Body of pancreas (tissue), 4 donors: ENCODE measurements at regions not wholly inside any gene's neighbourhood (a gene's known extent, or its start where the extent isn't known, plus 50 kb on each side); places are given as distances from the start of the nearest gene placed in this dataset.

Experiments
- ATAC-seq: fragments of 150-250 bp; one replicate; pipeline ENCODE4 v1.9.1; 2016
- DNase-seq, 4 donors: peaks; one replicate each; pipeline ENCODE4 v3.0.0-alpha.2; 2019
- H3K27ac ChIP-seq, 4 donors: fragments of 200-600 bp; sonication (generic); 1 replicate in 3 of 4; 2 replicates in 1 of 4; pipeline versions ENCODE4 v1.5.1 to v1.6.1; 2016 to 2019; ENCODE audit warnings: mild to moderate bottlenecking in 1 of 4, mixed read lengths in 1 of 4, moderate library complexity in 1 of 4
- H3K27me3 ChIP-seq, 2 donors: fragments of 200-600 bp; sonication (generic); one replicate each; pipeline ENCODE4 v1.6.0; 2016; ENCODE audit warnings: mild to moderate bottlenecking in 1 of 2
- H3K36me3 ChIP-seq, 2 donors: fragments of 200-600 bp; sonication (generic); replicated peaks in 1 of 2; 2 replicates each; pipeline ENCODE4 v1.5.1; 2016; ENCODE audit warnings: low read depth in 2 of 2; ENCODE audit not compliant: insufficient read depth in 1 of 2
- H3K4me1 ChIP-seq: fragments of 200-600 bp; sonication (generic); one replicate; pipeline ENCODE4 v1.6.0; 2016
- H3K4me3 ChIP-seq, 2 donors: fragments of 200-600 bp; sonication (generic); 1 replicate in 1 of 2; 2 replicates in 1 of 2; pipeline ENCODE4 v1.5.1; 2016 to 2019
- H3K9me3 ChIP-seq, 3 donors: fragments of 200-600 bp; sonication (generic); 1 replicate in 2 of 3; 2 replicates in 1 of 3; pipeline ENCODE4 v1.5.1; 2016
- CTCF ChIP-seq, 7 experiments: fragments of 450-650 bp in 4 of 7; fragments of 200-600 bp in 3 of 7; sonication (generic) in 3 of 7; IDR thresholded peaks; one replicate each; pipeline ENCODE4 v1.5.1; 2016 to 2019; ENCODE audit warnings: antibody characterized with exemption in 7 of 7
- POLR2A ChIP-seq, 3 donors: fragments of 450-650 bp; IDR thresholded peaks; one replicate each; pipeline ENCODE4 v1.6.1; 2016; ENCODE audit warnings: antibody characterized with exemption in 3 of 3, mild to moderate bottlenecking in 2 of 3
- WGBS, 2 donors: methylation state at CpG; one replicate each; pipeline ENCODE4 v1.1.5; 2017; 5-methylcytosine and 5-hydroxymethylcytosine counted together
- intact Hi-C: fragments of 100-400 bp; cut with DNase I; formaldehyde crosslinking; loops from one replicate; pipeline ENCODE4 v1.15.1; 2023

DNA sequence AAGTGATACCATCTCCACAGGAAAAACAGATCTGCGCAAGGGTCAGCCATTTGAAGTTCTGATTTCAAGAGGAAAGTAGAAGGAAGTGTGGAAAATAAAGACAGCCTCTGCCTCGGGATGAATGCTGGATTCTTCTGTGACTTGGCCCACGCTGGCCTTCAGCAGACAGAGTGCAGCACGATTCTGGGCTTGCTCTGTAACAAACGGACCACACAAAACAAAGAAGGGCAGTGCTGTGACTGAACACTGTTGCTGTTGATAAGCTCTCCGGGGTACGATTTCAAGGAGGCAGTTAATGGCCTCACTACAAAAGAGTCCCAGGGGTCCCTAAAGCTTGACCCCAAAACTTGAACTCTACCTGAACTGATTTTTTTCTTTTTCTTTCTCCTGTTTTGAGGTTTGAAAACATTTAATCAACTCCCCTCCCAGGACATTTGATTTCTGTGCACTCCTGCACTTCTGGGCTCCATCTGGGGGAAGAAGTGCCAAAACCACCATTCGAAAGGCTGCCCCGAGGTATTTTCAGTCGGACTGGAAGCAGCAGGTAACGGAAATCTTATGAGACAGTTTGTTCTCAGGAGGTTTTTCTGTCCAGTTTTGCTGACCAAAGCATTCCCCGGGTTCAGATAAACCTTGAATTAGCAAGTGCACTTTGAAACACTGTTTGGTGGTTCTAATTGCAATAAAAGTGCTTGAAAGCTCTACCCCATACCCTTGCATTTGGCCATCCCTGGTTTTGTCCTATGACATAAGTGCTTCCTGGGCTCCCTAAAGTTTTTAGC lies 189.6 kb downstream of the MYLK4 start:
- intact Hi-C loops = no loop called here
- DNase-seq (no peak), ATAC-seq (no peak)
- Histone ChIP-seq H3K36me3 (no peaks in the 10 kb centered on the region), H3K27ac (no peak overlapping the region), H3K27me3 (no peaks in the 10 kb centered on the region), H3K9me3 (no peaks in the 10 kb centered on the region), H3K4me3 (no peak overlapping the region), H3K4me1 (no peaks in the 10 kb centered on the region)
- TF ChIP-seq CTCF (IDR thresholded peaks at IDR 0.05) (no peak), POLR2A (IDR thresholded peaks at IDR 0.05) (no peak)
- WGBS, 2 donors = 72 to 74% methylated on average over 12 of the region's 12 CpGs

DNA sequence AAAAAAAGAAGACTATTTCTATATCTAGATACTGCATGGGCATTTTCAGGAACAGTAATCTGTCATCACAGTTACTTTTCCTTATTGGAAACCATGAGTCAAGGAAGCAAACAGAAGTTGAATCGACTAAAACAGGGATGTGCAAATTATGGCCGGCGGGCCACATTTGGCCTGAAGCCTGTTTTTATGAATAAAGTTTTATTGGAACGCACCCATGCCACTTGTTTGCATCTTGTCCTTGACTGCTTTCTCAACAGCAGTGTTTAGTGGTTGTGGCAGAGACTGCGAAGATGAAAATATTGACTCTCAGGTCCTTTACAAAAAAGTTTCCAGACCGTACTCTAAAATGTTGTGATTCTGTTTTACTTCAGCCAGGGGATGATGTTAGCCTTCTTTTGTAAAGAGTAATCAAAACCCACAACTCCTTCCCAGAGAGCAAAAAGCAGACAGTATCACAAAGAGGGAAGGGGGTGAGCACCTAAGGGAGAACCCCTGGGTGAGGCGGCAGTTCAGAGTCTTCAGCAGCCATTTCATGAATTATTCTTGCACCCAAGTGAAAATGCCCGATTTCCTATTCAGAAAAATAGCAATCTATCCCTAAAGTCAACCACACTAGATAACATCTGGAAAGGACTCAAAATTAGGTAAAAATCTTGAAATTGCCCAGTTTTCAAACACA lies 190.4 kb downstream of the MYLK4 start:
- Histone ChIP-seq H3K9me3 (no peaks in the 10 kb centered on the region), H3K4me3 (no peak overlapping the region), H3K36me3 (no peaks in the 10 kb centered on the region), H3K4me1 (no peaks in the 10 kb centered on the region), H3K27me3 (no peaks in the 10 kb centered on the region), H3K27ac (no peak overlapping the region)
- ATAC-seq (no peak), DNase-seq (no peak)
- TF ChIP-seq POLR2A (IDR thresholded peaks at IDR 0.05) = no peak
- TF ChIP-seq CTCF (IDR thresholded peaks at IDR 0.05) = no peak
- WGBS, 2 donors = 84 to 87% methylated on average over 8 of the region's 8 CpGs
- intact Hi-C loops = no loop called here

GRCh38 chr6:2558861-2559801 lies 191.6 kb downstream of the MYLK4 start:
- no peak overlapping the region for H3K4me3 ChIP-seq
- intact Hi-C loops = no loop called here
- ATAC-seq (no peak), DNase-seq (no peak)
- 77 to 82% methylated on average over 25 of the region's 25 CpGs for WGBS, 2 donors
- H3K9me3 ChIP-seq = no peaks in the 10 kb centered on the region
- no peaks in the 10 kb centered on the region for H3K27me3 ChIP-seq
- TF ChIP-seq POLR2A (IDR thresholded peaks at IDR 0.05) (no peak), CTCF (IDR thresholded peaks at IDR 0.05) (no peak)
- H3K4me1 ChIP-seq = no peaks in the 10 kb centered on the region
- H3K27ac ChIP-seq = no peak overlapping the region
- no peaks in the 10 kb centered on the region for H3K36me3 ChIP-seq

- Histone ChIP-seq H3K4me3 (no peak overlapping the region), H3K27me3 (no peaks in the 10 kb centered on the region), H3K27ac (no peak overlapping the region), H3K4me1 (no peaks in the 10 kb centered on the region), H3K9me3 (no peaks in the 10 kb centered on the region), H3K36me3 (no peaks in the 10 kb centered on the region)
- ATAC-seq = no peak
- WGBS, 2 donors = 81% methylated on average over 13 of the region's 13 CpGs
- intact Hi-C loops = no loop called here
- TF ChIP-seq CTCF (IDR thresholded peaks at IDR 0.05) (no peak), POLR2A (IDR thresholded peaks at IDR 0.05) (no peak)
- no peak for DNase-seq
Observed at GRCh38 chr6:2558098-2558680, 192.5 kb downstream of the MYLK4 start.
